PC-3 (cell line): ENCODE measurements at regions not wholly inside any gene's neighbourhood (a gene's known extent, or its start where the extent isn't known, plus 50 kb on each side); places are given as distances from the start of the nearest gene placed in this dataset.

ENCODE experiments used
- CTCF ChIP-seq: fragments of 300-600 bp; sonication (generic); conservative IDR thresholded peaks from 2 replicates; pipeline ENCODE4 v1.5.1; 2017; ENCODE audit warnings: antibody characterized with exemption, low read depth, mild to moderate bottlenecking, low read length
- EZH2 ChIP-seq: fragments of 300-600 bp; sonication (generic); IDR thresholded peaks from one replicate; pipeline ENCODE4 v1.6.1; 2017; ENCODE audit warnings: antibody characterized with exemption, mild to moderate bottlenecking, low read length; ENCODE audit not compliant: unreplicated experiment

GRCh38 chr6:156703719-156704118, 73.5 kb upstream of the ARID1B start:
- TF ChIP-seq CTCF (no peak), EZH2 (no peak)
